Neural cell (in vitro differentiated cells): ENCODE measurements at regions not wholly inside any gene's neighbourhood (a gene's known extent, or its start where the extent isn't known, plus 50 kb on each side); places are given as distances from the start of the nearest gene placed in this dataset.

Experiments used
- H2AFZ ChIP-seq: fragments of 200-600, 300-800 bp; sonication (generic), shearing (Covaris generic); 2 replicates; pipeline ENCODE4 v1.6.0; 2014; ENCODE audit warnings: low read depth, mild to moderate bottlenecking, antibody characterized with exemption, low read length, moderate library complexity
- H3F3A ChIP-seq: fragments of 200-600 bp; shearing (Covaris generic); 2 replicates; pipeline ENCODE4 v1.6.1; 2016; ENCODE audit warnings: mild to moderate bottlenecking, moderate library complexity, mixed read lengths, antibody characterized with exemption, low read length; ENCODE audit not compliant: insufficient read depth, poor library complexity, severe bottlenecking
- H3K27ac ChIP-seq: fragments of 200-600, 300-800 bp; sonication (generic), shearing (Covaris generic); 2 replicates; pipeline ENCODE4 v1.5.1; 2014; ENCODE audit warnings: mild to moderate bottlenecking, low read length, moderate library complexity
- H3K27me3 ChIP-seq: fragments of 300-800, 200-600 bp; sonication (generic), shearing (Covaris generic); 2 replicates; pipeline ENCODE4 v1.6.0; 2014; ENCODE audit warnings: mild to moderate bottlenecking, low read depth, low read length, moderate library complexity; ENCODE audit not compliant: insufficient read depth
- H3K36me3 ChIP-seq: fragments of 300-800, 200-600 bp; sonication (generic), shearing (Covaris generic); 2 replicates; pipeline ENCODE4 v1.5.1; 2014; ENCODE audit warnings: mild to moderate bottlenecking, antibody characterized with exemption, low read length, moderate library complexity; ENCODE audit not compliant: insufficient read depth
- H3K4me2 ChIP-seq: fragments of 300-800, 200-600 bp; sonication (generic), shearing (Covaris generic); 2 replicates; pipeline ENCODE4 v1.6.0; 2014; ENCODE audit warnings: mild to moderate bottlenecking, low read length
- H3K4me3 ChIP-seq: fragments of 300-800, 200-600 bp; sonication (generic), shearing (Covaris generic); 2 replicates; pipeline ENCODE4 v1.5.1; 2014; ENCODE audit warnings: mild to moderate bottlenecking, low read length, moderate library complexity
- H3K79me2 ChIP-seq: fragments of 200-600 bp; shearing (Covaris generic); replicated peaks from 2 replicates; pipeline ENCODE4 v1.6.0; 2014; ENCODE audit warnings: mild to moderate bottlenecking, low read length, moderate library complexity; ENCODE audit not compliant: insufficient read depth
- H3K9ac ChIP-seq: fragments of 300-800, 200-600 bp; sonication (generic), shearing (Covaris generic); 2 replicates; pipeline ENCODE4 v1.6.1; 2016; ENCODE audit warnings: mild to moderate bottlenecking, low read length, mixed read lengths
- H3K9me2 ChIP-seq: fragments of 200-600 bp; shearing (Covaris generic); 2 replicates; pipeline ENCODE4 v1.6.1; 2016; ENCODE audit warnings: mild to moderate bottlenecking, low read length, mixed read lengths; ENCODE audit not compliant: insufficient read depth
- H3K9me3 ChIP-seq: fragments of 200-600, 300-800 bp; sonication (generic), shearing (Covaris generic); 2 replicates; pipeline ENCODE4 v1.6.1; 2016; ENCODE audit warnings: mild to moderate bottlenecking, mixed run types, low read length, moderate library complexity, mixed read lengths
- H4K20me1 ChIP-seq: fragments of 200-600 bp; shearing (Covaris generic); 2 replicates; pipeline ENCODE4 v1.6.1; 2016; ENCODE audit warnings: mild to moderate bottlenecking, mixed run types; ENCODE audit not compliant: insufficient read depth
- EP300 ChIP-seq: fragments of 450-650 bp; conservative IDR thresholded peaks from 2 replicates; pipeline ENCODE4 v1.6.1; 2014; ENCODE audit warnings: antibody characterized with exemption, mild to moderate bottlenecking, moderate library complexity; ENCODE audit not compliant: poor library complexity, severe bottlenecking
- EZH2 ChIP-seq: fragments of 200-600, 300-800 bp; shearing (Covaris generic), sonication (generic); IDR thresholded peaks from 2 replicates; pipeline ENCODE4 v1.6.1; 2014; ENCODE audit warnings: antibody characterized with exemption, low read length, borderline replicate concordance, mild to moderate bottlenecking; ENCODE audit not compliant: insufficient read depth, poor library complexity, severe bottlenecking
- MXI1 ChIP-seq: fragments of 450-650 bp; conservative IDR thresholded peaks from 2 replicates; pipeline ENCODE4 v1.6.1; 2014; ENCODE audit warnings: antibody characterized with exemption, mild to moderate bottlenecking; ENCODE audit not compliant: poor library complexity, severe bottlenecking
- POLR2AphosphoS5 ChIP-seq: IDR thresholded peaks from 2 replicates; pipeline ENCODE4 v1.6.1; 2012
- RAD21 ChIP-seq: fragments of 450-650 bp; conservative IDR thresholded peaks from 2 replicates; pipeline ENCODE4 v1.6.1; 2014; ENCODE audit warnings: antibody characterized with exemption, mild to moderate bottlenecking, moderate library complexity
- SMC3 ChIP-seq: fragments of 450-650 bp; conservative IDR thresholded peaks from 2 replicates; pipeline ENCODE4 v1.6.1; 2014; ENCODE audit warnings: antibody characterized with exemption, mild to moderate bottlenecking, moderate library complexity; ENCODE audit not compliant: poor library complexity
- TAF1 ChIP-seq: IDR thresholded peaks from 2 replicates; pipeline ENCODE4 v1.6.1; 2012; ENCODE audit warnings: low read depth
- TF ChIP-seq, protein P1 (sequence below): IDR thresholded peaks from 2 replicates; pipeline ENCODE4 v1.6.1; 2012; ENCODE audit warnings: borderline replicate concordance
- TF ChIP-seq, protein P2 (sequence below): fragments of 450-650 bp; IDR thresholded peaks from 2 replicates; pipeline ENCODE4 v1.5.1; 2014; ENCODE audit warnings: antibody characterized with exemption, mild to moderate bottlenecking, moderate library complexity; ENCODE audit not compliant: poor library complexity, severe bottlenecking

DNA sequence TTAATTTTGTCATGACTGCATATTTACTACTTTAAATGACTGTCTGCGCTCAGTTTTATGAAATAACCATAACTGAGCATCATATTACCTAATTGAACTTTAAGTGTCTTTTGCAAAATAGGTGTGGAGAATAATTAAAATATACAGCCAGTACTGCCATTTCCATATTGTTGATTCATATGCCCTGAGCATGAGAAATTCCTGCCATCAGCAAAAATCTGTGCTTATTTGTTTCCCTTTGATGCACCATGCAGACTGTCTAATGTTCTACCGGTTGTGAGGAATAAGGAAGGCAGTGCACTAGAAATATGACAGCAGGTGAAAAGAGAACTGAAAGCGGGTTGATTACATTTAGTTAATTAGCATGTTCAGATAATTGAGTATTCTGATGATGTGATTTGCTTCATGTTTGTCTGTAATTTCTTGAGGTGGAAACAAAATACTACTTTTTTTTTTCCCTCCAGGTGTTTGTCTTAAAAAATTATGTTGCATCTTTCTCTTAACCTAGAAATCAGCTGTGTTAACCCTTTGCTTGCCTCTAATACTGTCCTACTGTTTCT lies 229.4 kb upstream of the AZI2 start:
- Histone ChIP-seq H3K27me3 (peaks cover 71% of the 10 kb centered on the region), H3K36me3 (no peaks in the 10 kb centered on the region), H3K79me2 (no peaks in the 10 kb centered on the region), H3K4me2 (no peak overlapping the region), H3F3A (peaks cover 4% of the 10 kb centered on the region), H3K4me3 (no peak overlapping the region), H2AFZ (no peak overlapping the region), H3K9ac (no peak overlapping the region), H3K9me3 (no peaks in the 10 kb centered on the region), H4K20me1 (no peaks in the 10 kb centered on the region), H3K27ac (no peak overlapping the region), H3K9me2 (no peaks in the 10 kb centered on the region)
- TF ChIP-seq TAF1 (no peak), MXI1 (no peak), SMC3 (no peak), RAD21 (no peak), POLR2AphosphoS5 (no peak), EZH2 (no peak), EP300 (no peak)
- TF ChIP-seq, protein P1, sequence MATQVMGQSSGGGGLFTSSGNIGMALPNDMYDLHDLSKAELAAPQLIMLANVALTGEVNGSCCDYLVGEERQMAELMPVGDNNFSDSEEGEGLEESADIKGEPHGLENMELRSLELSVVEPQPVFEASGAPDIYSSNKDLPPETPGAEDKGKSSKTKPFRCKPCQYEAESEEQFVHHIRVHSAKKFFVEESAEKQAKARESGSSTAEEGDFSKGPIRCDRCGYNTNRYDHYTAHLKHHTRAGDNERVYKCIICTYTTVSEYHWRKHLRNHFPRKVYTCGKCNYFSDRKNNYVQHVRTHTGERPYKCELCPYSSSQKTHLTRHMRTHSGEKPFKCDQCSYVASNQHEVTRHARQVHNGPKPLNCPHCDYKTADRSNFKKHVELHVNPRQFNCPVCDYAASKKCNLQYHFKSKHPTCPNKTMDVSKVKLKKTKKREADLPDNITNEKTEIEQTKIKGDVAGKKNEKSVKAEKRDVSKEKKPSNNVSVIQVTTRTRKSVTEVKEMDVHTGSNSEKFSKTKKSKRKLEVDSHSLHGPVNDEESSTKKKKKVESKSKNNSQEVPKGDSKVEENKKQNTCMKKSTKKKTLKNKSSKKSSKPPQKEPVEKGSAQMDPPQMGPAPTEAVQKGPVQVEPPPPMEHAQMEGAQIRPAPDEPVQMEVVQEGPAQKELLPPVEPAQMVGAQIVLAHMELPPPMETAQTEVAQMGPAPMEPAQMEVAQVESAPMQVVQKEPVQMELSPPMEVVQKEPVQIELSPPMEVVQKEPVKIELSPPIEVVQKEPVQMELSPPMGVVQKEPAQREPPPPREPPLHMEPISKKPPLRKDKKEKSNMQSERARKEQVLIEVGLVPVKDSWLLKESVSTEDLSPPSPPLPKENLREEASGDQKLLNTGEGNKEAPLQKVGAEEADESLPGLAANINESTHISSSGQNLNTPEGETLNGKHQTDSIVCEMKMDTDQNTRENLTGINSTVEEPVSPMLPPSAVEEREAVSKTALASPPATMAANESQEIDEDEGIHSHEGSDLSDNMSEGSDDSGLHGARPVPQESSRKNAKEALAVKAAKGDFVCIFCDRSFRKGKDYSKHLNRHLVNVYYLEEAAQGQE, result no peak
- TF ChIP-seq, protein P2, sequence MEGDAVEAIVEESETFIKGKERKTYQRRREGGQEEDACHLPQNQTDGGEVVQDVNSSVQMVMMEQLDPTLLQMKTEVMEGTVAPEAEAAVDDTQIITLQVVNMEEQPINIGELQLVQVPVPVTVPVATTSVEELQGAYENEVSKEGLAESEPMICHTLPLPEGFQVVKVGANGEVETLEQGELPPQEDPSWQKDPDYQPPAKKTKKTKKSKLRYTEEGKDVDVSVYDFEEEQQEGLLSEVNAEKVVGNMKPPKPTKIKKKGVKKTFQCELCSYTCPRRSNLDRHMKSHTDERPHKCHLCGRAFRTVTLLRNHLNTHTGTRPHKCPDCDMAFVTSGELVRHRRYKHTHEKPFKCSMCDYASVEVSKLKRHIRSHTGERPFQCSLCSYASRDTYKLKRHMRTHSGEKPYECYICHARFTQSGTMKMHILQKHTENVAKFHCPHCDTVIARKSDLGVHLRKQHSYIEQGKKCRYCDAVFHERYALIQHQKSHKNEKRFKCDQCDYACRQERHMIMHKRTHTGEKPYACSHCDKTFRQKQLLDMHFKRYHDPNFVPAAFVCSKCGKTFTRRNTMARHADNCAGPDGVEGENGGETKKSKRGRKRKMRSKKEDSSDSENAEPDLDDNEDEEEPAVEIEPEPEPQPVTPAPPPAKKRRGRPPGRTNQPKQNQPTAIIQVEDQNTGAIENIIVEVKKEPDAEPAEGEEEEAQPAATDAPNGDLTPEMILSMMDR, result no peak

DNA sequence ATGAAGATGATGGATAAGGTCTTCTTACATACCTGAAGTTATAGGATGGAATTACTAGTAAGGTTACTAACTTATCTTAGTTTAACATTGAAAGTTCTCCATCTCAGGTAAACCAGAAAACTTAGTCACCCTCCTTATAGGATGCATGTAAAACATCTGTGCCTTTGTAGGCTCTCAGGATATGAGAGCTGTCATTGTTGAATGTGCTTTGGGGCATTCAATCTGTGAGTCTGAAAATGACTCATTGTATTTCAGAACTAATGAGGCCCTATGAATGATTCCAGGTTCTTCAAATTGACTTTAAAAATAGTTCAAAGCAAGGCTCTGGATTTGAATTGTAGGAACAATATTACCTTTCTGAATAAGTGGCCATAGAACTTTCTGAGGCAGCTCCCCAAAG lies 237.7 kb upstream of the AZI2 start:
- no peaks in the 10 kb centered on the region for H3K79me2 ChIP-seq
- H4K20me1 ChIP-seq, result no peaks in the 10 kb centered on the region
- H3K27ac ChIP-seq, result no peak overlapping the region
- H3K9ac ChIP-seq, result no peak overlapping the region
- no peaks in the 10 kb centered on the region for H3K9me3 ChIP-seq
- no peaks in the 10 kb centered on the region for H3K36me3 ChIP-seq
- no peaks in the 10 kb centered on the region for H3F3A ChIP-seq
- H3K9me2 ChIP-seq, result no peaks in the 10 kb centered on the region
- no peaks in the 10 kb centered on the region for H3K27me3 ChIP-seq
- no peak overlapping the region for H2AFZ ChIP-seq
- no peak overlapping the region for H3K4me2 ChIP-seq
- TF ChIP-seq TAF1, result no peak
- no peak for TF ChIP-seq SMC3
- TF ChIP-seq, protein P1, result no peak
- TF ChIP-seq RAD21, result no peak
- TF ChIP-seq EP300, result no peak
- no peak for TF ChIP-seq POLR2AphosphoS5
- H3K4me3 ChIP-seq, result no peak overlapping the region
